ENCODE measurements at regions not wholly inside any gene's neighbourhood (a gene's known extent, or its start where the extent isn't known, plus 50 kb on each side); places are given as distances from the start of the nearest gene placed in this dataset.
A peak's percentile ranks its signal among the peaks of the same experiment; 100 is the strongest.

GRCh38 chr4:82215039-82215438 is 158.8 kb downstream of the HNRNPD start:
- no peak overlapping the region for H3K27ac Mint-ChIP-seq
- H3K27me3 Mint-ChIP-seq (ENCODE audit: low read depth) = no peaks in the 10 kb centered on the region
- CTCF ChIA-PET = no interaction called here
- H3K4me1 Mint-ChIP-seq (ENCODE audit: low read depth) = peaks cover 18% of the 10 kb centered on the region
- H3K36me3 Mint-ChIP-seq (ENCODE audit: low read depth) = no peaks in the 10 kb centered on the region
- intact Hi-C loops (cut with micrococcal nuclease) = loop anchor here (5.0 kb wide), 1 partner anchor 93 kb away; no protein-coding TSS in a partner anchor
- H3K4me3 Mint-ChIP-seq = no peak overlapping the region
- DNase-seq = no peak
- no peaks in the 10 kb centered on the region for H3K9me3 Mint-ChIP-seq

GRCh38 chr4:82213485-82214417 is 160.0 kb downstream of the HNRNPD start:
- Mint-ChIP-seq H3K27me3 (ENCODE audit: low read depth) (no peaks in the 10 kb centered on the region), H3K4me3 (no peak overlapping the region), H3K36me3 (ENCODE audit: low read depth) (no peaks in the 10 kb centered on the region), H3K4me1 (ENCODE audit: low read depth) (peaks cover 18% of the 10 kb centered on the region), H3K9me3 (no peaks in the 10 kb centered on the region), H3K27ac (no peak overlapping the region)
- CTCF ChIA-PET = interaction anchor here (1.0 to 1.1 kb wide), 3 partner anchors 54 to 807 kb away, joined by 3 to 6 read pairs (median 4); no protein-coding TSS in a partner anchor
- intact Hi-C loops (cut with micrococcal nuclease) = no loop called here
- peak; percentile 22 for DNase-seq

GRCh38 chr4:82201805-82202641 is 171.8 kb downstream of the HNRNPD start:
- Mint-ChIP-seq H3K4me1 (ENCODE audit: low read depth) (no peaks in the 10 kb centered on the region), H3K27me3 (ENCODE audit: low read depth) (no peaks in the 10 kb centered on the region), H3K27ac (no peak overlapping the region), H3K36me3 (ENCODE audit: low read depth) (no peaks in the 10 kb centered on the region), H3K4me3 (no peak overlapping the region), H3K9me3 (no peaks in the 10 kb centered on the region)
- intact Hi-C loops (cut with micrococcal nuclease) = loop anchor here (1.0 to 5.0 kb wide), 6 partner anchors 66 to 796 kb away; no protein-coding TSS in a partner anchor
- CTCF ChIA-PET = interaction anchor here (0.5 to 1.7 kb wide), 13 partner anchors 9 to 814 kb away, joined by 3 to 6 read pairs (median 4); no protein-coding TSS in a partner anchor
- DNase-seq = peak; percentile 77

GRCh38 chr4:82201303-82201702 is 172.5 kb downstream of the HNRNPD start:
- Mint-ChIP-seq H3K27ac (no peak overlapping the region), H3K4me3 (no peak overlapping the region), H3K27me3 (ENCODE audit: low read depth) (no peaks in the 10 kb centered on the region), H3K36me3 (ENCODE audit: low read depth) (no peaks in the 10 kb centered on the region), H3K4me1 (ENCODE audit: low read depth) (no peaks in the 10 kb centered on the region), H3K9me3 (no peaks in the 10 kb centered on the region)
- no peak for DNase-seq
- CTCF ChIA-PET = interaction anchor here (0.5 to 1.7 kb wide), 13 partner anchors 10 to 814 kb away, joined by 3 to 6 read pairs (median 4); no protein-coding TSS in a partner anchor
- intact Hi-C loops (cut with micrococcal nuclease) = loop anchor here (5.0 kb wide), 1 partner anchor 289 kb away; no protein-coding TSS in a partner anchor

- CTCF ChIA-PET = no interaction called here
Observed at GRCh38 chr4:82200046-82200445, 173.7 kb downstream of the HNRNPD start.

GRCh38 chr4:82194329-82194728 is 179.5 kb downstream of the HNRNPD start:
- Mint-ChIP-seq H3K36me3 (ENCODE audit: low read depth) (no peaks in the 10 kb centered on the region), H3K4me1 (ENCODE audit: low read depth) (no peaks in the 10 kb centered on the region), H3K9me3 (no peaks in the 10 kb centered on the region), H3K27me3 (ENCODE audit: low read depth) (no peaks in the 10 kb centered on the region), H3K27ac (no peak overlapping the region), H3K4me3 (no peak overlapping the region)
- no peak for DNase-seq
- intact Hi-C loops (cut with micrococcal nuclease) = no loop called here
- CTCF ChIA-PET = no interaction called here

More at GRCh38 chr4:82200046-82200445, 173.7 kb downstream of the HNRNPD start:
- Mint-ChIP-seq H3K27ac (no peak overlapping the region), H3K27me3 (ENCODE audit: low read depth) (no peaks in the 10 kb centered on the region), H3K4me3 (no peak overlapping the region), H3K9me3 (no peaks in the 10 kb centered on the region), H3K4me1 (ENCODE audit: low read depth) (no peaks in the 10 kb centered on the region), H3K36me3 (ENCODE audit: low read depth) (no peaks in the 10 kb centered on the region)
- intact Hi-C loops (cut with micrococcal nuclease) = loop anchor here (5.0 kb wide), 1 partner anchor 288 kb away; no protein-coding TSS in a partner anchor
- no peak for DNase-seq

- intact Hi-C loops (cut with micrococcal nuclease) = no loop called here
- H3K36me3 Mint-ChIP-seq (ENCODE audit: low read depth) = no peaks in the 10 kb centered on the region
- H3K4me3 Mint-ChIP-seq = no peak overlapping the region
- peak overlapping the region; percentile 46 for H3K27ac Mint-ChIP-seq
- H3K9me3 Mint-ChIP-seq = no peaks in the 10 kb centered on the region
- H3K4me1 Mint-ChIP-seq (ENCODE audit: low read depth) = no peaks in the 10 kb centered on the region
- CTCF ChIA-PET = no interaction called here
- no peaks in the 10 kb centered on the region for H3K27me3 Mint-ChIP-seq (ENCODE audit: low read depth)
- DNase-seq = no peak
Observed at GRCh38 chr4:82192017-82192673, 181.6 kb downstream of the HNRNPD start.

GRCh38 chr4:82181789-82182188 is 192.0 kb downstream of the HNRNPD start:
- Mint-ChIP-seq H3K4me1 (ENCODE audit: low read depth) (no peaks in the 10 kb centered on the region), H3K27me3 (ENCODE audit: low read depth) (no peaks in the 10 kb centered on the region), H3K4me3 (no peak overlapping the region), H3K27ac (no peak overlapping the region), H3K9me3 (peaks cover 3% of the 10 kb centered on the region), H3K36me3 (ENCODE audit: low read depth) (no peaks in the 10 kb centered on the region)
- CTCF ChIA-PET = no interaction called here
- intact Hi-C loops (cut with micrococcal nuclease) = no loop called here
- DNase-seq = no peak

GRCh38 chr4:82172186-82172585 is 201.6 kb downstream of the HNRNPD start:
- no peak for DNase-seq
- Mint-ChIP-seq H3K4me3 (no peak overlapping the region), H3K4me1 (ENCODE audit: low read depth) (no peaks in the 10 kb centered on the region), H3K27ac (no peak overlapping the region), H3K27me3 (ENCODE audit: low read depth) (no peaks in the 10 kb centered on the region), H3K9me3 (peaks cover 4% of the 10 kb centered on the region), H3K36me3 (ENCODE audit: low read depth) (no peaks in the 10 kb centered on the region)
- intact Hi-C loops (cut with micrococcal nuclease) = no loop called here
- CTCF ChIA-PET = no interaction called here

- Mint-ChIP-seq H3K36me3 (ENCODE audit: low read depth) (no peaks in the 10 kb centered on the region), H3K27me3 (ENCODE audit: low read depth) (no peaks in the 10 kb centered on the region), H3K27ac (no peak overlapping the region), H3K4me3 (no peak overlapping the region), H3K9me3 (peaks cover 4% of the 10 kb centered on the region), H3K4me1 (ENCODE audit: low read depth) (no peaks in the 10 kb centered on the region)
- DNase-seq = no peak
- intact Hi-C loops (cut with micrococcal nuclease) = no loop called here
- CTCF ChIA-PET = no interaction called here
Observed at GRCh38 chr4:82171531-82172155, 202.1 kb downstream of the HNRNPD start.

GRCh38 chr4:82149750-82150149 is 224.0 kb downstream of the HNRNPD start:
- Mint-ChIP-seq H3K4me1 (ENCODE audit: low read depth) (peaks cover 10% of the 10 kb centered on the region), H3K27me3 (ENCODE audit: low read depth) (peaks cover 3% of the 10 kb centered on the region), H3K27ac (no peak overlapping the region), H3K9me3 (peaks cover 17% of the 10 kb centered on the region), H3K4me3 (no peak overlapping the region), H3K36me3 (ENCODE audit: low read depth) (peaks cover 3% of the 10 kb centered on the region)
- CTCF ChIA-PET = no interaction called here
- DNase-seq = no peak
- intact Hi-C loops (cut with micrococcal nuclease) = no loop called here

Measured in activated naive CD4-positive, alpha-beta T cell treated with anti-CD3 and anti-CD28 coated beads for 36 hours (primary cell).